GM19328 (cell line): ENCODE measurements at regions not wholly inside any gene's neighbourhood (a gene's known extent, or its start where the extent isn't known, plus 50 kb on each side); places are given as distances from the start of the nearest gene placed in this dataset.

Experiments used
- ATAC-seq: cut with Tn5 transposase; IDR thresholded peaks from one replicate; pipeline ENCODE4 v1.9.1; 2021; ENCODE audit warnings: mild to moderate bottlenecking, moderate library complexity; ENCODE audit not compliant: unreplicated experiment

GRCh38 chr4:157572284-157572683 lies 351.8 kb downstream of the GRIA2 start:
- ATAC-seq = no peak

GRCh38 chr4:157564771-157565170 lies 344.2 kb downstream of the GRIA2 start:
- ATAC-seq = no peak

GRCh38 chr4:157564218-157564617 lies 343.7 kb downstream of the GRIA2 start:
- no peak for ATAC-seq

GRCh38 chr4:157558016-157558415 lies 337.5 kb downstream of the GRIA2 start:
- ATAC-seq = no peak

- no peak for ATAC-seq
These were observed 329.5 kb downstream of the GRIA2 start for GRCh38 chr4:157550028-157550427.

- ATAC-seq = no peak
These were observed 307.4 kb downstream of the GRIA2 start for GRCh38 chr4:157527954-157528353.

GRCh38 chr4:157521906-157522305 lies 301.4 kb downstream of the GRIA2 start:
- ATAC-seq = no peak

- no peak for ATAC-seq
These were observed 294.2 kb downstream of the GRIA2 start for GRCh38 chr4:157514711-157515110.

GRCh38 chr4:157509341-157509740 lies 288.8 kb downstream of the GRIA2 start:
- no peak for ATAC-seq

- no peak for ATAC-seq
These were observed 282.1 kb downstream of the GRIA2 start for GRCh38 chr4:157502656-157503055.

GRCh38 chr4:157459785-157460184 lies 239.3 kb downstream of the GRIA2 start:
- ATAC-seq = no peak

GRCh38 chr4:157447195-157447594 lies 226.7 kb downstream of the GRIA2 start:
- ATAC-seq = no peak

GRCh38 chr4:157444014-157444413 lies 223.5 kb downstream of the GRIA2 start:
- no peak for ATAC-seq

GRCh38 chr4:157443537-157443936 lies 223.0 kb downstream of the GRIA2 start:
- no peak for ATAC-seq

- no peak for ATAC-seq
These were observed 205.4 kb downstream of the GRIA2 start for GRCh38 chr4:157425897-157426296.

- no peak for ATAC-seq
These were observed 203.0 kb downstream of the GRIA2 start for GRCh38 chr4:157423526-157424020.

- ATAC-seq = no peak
These were observed 200.8 kb downstream of the GRIA2 start for GRCh38 chr4:157421365-157421764.
